Lower lobe of right lung (tissue), 2 donors: ENCODE measurements at regions not wholly inside any gene's neighbourhood (a gene's known extent, or its start where the extent isn't known, plus 50 kb on each side); places are given as distances from the start of the nearest gene placed in this dataset.

Experiments used
- ATAC-seq, 2 donors: fragments of 200-7000 bp; cut with Tn5 transposase; one replicate each; pipeline ENCODE4 v1.9.1; 2020 to 2022; ENCODE audit warnings: mild to moderate bottlenecking in 2 of 2, moderate library complexity in 2 of 2
- DNase-seq: peaks from one replicate; pipeline ENCODE4 v3.0.0-alpha.2; 2020
- H3K27ac ChIP-seq: fragments of 200-600 bp; one replicate; pipeline ENCODE4 v1.8.0; 2022
- H3K27me3 ChIP-seq: fragments of 200-600 bp; one replicate; pipeline ENCODE4 v1.8.0; 2022; ENCODE audit warnings: low read depth
- H3K36me3 ChIP-seq: fragments of 200-600 bp; one replicate; pipeline ENCODE4 v1.8.0; 2022; ENCODE audit warnings: mild to moderate bottlenecking
- H3K4me1 ChIP-seq: fragments of 200-600 bp; one replicate; pipeline ENCODE4 v1.8.0; 2022
- H3K4me3 ChIP-seq: fragments of 200-600 bp; one replicate; pipeline ENCODE4 v1.8.0; 2022; ENCODE audit warnings: mild to moderate bottlenecking
- H3K9me3 ChIP-seq: fragments of 200-600 bp; one replicate; pipeline ENCODE4 v1.8.0; 2022
- intact Hi-C: fragments of 100-400 bp; cut with DNase I; formaldehyde crosslinking; loops from one replicate; pipeline ENCODE4 v1.11.0; 2022
- TF ChIP-seq, protein P1 (sequence below): fragments of 200-600 bp; IDR thresholded peaks from one replicate; pipeline ENCODE4 v1.8.0; 2022; ENCODE audit warnings: antibody characterized with exemption, mild to moderate bottlenecking
- donor health status: DM: no; HTN: yes; CAD: no; lungs with severe emphysema.

DNA sequence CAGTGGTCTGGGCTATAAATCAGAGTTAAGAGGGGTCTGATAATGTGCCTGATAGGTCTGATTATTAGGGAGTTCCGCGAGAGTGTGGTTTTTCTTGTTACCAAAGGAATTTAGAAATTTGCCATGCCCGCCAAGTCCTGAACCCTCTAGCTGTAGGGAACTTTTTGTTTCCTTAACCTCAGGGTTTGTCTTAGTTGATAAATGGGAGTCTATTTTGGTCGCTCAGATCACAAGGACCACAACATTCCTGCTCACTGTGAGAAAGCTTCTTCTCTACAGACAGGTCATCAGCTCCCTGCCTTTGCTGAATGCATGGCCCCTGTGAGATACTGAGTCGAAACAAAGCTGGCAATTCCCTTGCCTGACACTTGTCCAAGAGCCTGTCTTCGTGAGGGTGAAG is 497.8 kb downstream of the HS3ST4 start:
- H3K27me3 ChIP-seq, result peaks cover 3% of the 10 kb centered on the region
- intact Hi-C loops, result no loop called here
- ATAC-seq, result no peak

DNA sequence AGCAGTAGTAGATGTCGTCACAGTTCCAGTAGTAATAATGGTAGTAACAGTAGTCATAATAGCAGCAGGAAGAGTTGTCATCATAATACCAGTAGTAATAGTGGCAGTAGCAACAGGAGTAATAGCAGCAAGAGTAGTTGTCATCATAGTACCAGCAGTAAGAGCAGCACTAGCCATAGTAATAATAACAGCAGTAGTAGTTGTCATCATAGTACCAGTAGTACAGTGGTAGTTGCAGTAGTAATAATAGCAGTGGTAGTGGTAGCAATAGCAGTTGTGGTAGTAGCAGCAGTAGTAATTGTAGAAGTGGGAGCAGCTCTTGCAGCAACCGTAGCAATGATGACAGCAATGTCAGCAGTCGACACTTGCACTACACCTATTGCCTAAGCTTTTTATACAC is 502.8 kb downstream of the HS3ST4 start:
- Histone ChIP-seq H3K36me3 (no peaks in the 10 kb centered on the region), H3K27ac (no peak overlapping the region), H3K4me1 (no peaks in the 10 kb centered on the region), H3K27me3 (peaks cover 2% of the 10 kb centered on the region), H3K9me3 (no peaks in the 10 kb centered on the region), H3K4me3 (no peak overlapping the region)
- ATAC-seq, result no peak
- no peak for DNase-seq
- TF ChIP-seq, protein P1, sequence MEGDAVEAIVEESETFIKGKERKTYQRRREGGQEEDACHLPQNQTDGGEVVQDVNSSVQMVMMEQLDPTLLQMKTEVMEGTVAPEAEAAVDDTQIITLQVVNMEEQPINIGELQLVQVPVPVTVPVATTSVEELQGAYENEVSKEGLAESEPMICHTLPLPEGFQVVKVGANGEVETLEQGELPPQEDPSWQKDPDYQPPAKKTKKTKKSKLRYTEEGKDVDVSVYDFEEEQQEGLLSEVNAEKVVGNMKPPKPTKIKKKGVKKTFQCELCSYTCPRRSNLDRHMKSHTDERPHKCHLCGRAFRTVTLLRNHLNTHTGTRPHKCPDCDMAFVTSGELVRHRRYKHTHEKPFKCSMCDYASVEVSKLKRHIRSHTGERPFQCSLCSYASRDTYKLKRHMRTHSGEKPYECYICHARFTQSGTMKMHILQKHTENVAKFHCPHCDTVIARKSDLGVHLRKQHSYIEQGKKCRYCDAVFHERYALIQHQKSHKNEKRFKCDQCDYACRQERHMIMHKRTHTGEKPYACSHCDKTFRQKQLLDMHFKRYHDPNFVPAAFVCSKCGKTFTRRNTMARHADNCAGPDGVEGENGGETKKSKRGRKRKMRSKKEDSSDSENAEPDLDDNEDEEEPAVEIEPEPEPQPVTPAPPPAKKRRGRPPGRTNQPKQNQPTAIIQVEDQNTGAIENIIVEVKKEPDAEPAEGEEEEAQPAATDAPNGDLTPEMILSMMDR, result no peak
- intact Hi-C loops, result no loop called here

More for the DNA sequence above, 497.8 kb downstream of the HS3ST4 start:
- Histone ChIP-seq H3K4me1 (no peaks in the 10 kb centered on the region), H3K4me3 (no peak overlapping the region), H3K36me3 (no peaks in the 10 kb centered on the region), H3K9me3 (no peaks in the 10 kb centered on the region), H3K27ac (no peak overlapping the region)
- TF ChIP-seq, protein P1, result no peak
- DNase-seq, result no peak

DNA sequence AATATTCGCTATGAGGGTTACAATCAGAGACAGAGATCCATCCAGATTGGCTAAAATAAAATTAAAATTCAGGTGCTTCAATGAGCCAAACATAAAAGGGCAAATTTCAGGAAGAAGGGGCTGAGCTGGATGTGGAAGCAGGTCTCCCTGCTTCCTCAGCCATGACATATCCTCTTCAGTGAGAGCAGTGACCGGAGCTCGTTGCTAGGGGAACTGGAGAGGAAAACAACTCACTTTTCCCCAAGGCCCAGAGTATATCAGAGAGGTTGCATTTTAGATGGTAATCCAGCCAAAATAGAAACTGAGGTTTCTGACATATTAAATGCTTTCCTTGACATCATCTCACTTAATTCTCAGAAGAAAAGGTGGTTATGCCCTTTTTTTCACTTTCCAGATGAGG is 503.5 kb downstream of the HS3ST4 start:
- Histone ChIP-seq H3K27me3 (no peaks in the 10 kb centered on the region), H3K9me3 (no peaks in the 10 kb centered on the region), H3K27ac (no peak overlapping the region), H3K4me3 (no peak overlapping the region), H3K4me1 (no peaks in the 10 kb centered on the region), H3K36me3 (no peaks in the 10 kb centered on the region)
- no peak for ATAC-seq
- DNase-seq, result no peak
- intact Hi-C loops, result no loop called here
- TF ChIP-seq, protein P1, result no peak

DNA sequence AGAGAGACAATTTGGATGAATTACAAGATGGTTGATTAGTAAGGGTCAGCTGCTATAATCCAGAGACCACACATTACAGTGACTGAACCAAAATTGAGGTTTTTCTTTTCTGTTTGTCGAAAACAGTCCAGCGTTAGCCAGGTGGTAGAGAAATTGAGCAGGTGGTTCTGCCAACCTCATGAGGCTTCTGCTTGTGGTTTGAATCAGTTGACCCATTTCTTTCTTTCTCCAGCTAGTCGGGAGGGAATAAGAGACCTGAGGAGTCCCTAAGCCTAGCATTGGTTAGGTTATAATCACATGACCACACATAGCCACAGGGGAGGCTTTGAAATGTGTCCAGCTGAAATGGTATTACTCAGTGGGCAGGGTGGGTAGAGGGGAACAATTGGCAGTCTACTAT is 504.6 kb downstream of the HS3ST4 start:
- no peak overlapping the region for H3K27ac ChIP-seq
- intact Hi-C loops, result no loop called here
- DNase-seq (no peak), ATAC-seq (no peak)
- no peaks in the 10 kb centered on the region for H3K36me3 ChIP-seq
- no peaks in the 10 kb centered on the region for H3K4me1 ChIP-seq
- H3K4me3 ChIP-seq, result no peak overlapping the region
- no peaks in the 10 kb centered on the region for H3K27me3 ChIP-seq
- TF ChIP-seq, protein P1, result no peak
- no peaks in the 10 kb centered on the region for H3K9me3 ChIP-seq

DNA sequence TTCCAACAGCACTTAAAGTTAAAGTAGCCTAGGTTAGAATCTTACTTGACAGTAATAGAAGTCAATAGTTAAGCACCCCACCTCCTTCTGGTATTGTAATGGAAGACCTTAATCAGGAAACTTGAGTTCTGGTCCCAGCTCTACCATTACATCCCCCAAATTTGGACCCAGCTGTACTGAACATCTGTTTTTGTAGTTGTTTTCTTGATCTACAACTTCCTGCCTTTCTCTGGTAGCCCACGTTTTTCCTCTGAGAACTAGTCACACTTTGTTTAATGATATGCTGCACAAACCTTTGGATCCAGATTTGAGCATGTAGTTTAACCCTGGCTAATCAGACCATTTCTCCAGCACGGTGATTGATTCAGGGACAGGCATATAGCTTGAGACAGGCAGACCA is 505.0 kb downstream of the HS3ST4 start:
- ATAC-seq (no peak), DNase-seq (no peak)
- intact Hi-C loops, result no loop called here
- H3K9me3 ChIP-seq, result no peaks in the 10 kb centered on the region
- no peaks in the 10 kb centered on the region for H3K4me1 ChIP-seq
- H3K4me3 ChIP-seq, result no peak overlapping the region
- TF ChIP-seq, protein P1, result no peak
- H3K36me3 ChIP-seq, result no peaks in the 10 kb centered on the region
- H3K27ac ChIP-seq, result no peak overlapping the region
- no peaks in the 10 kb centered on the region for H3K27me3 ChIP-seq

DNA sequence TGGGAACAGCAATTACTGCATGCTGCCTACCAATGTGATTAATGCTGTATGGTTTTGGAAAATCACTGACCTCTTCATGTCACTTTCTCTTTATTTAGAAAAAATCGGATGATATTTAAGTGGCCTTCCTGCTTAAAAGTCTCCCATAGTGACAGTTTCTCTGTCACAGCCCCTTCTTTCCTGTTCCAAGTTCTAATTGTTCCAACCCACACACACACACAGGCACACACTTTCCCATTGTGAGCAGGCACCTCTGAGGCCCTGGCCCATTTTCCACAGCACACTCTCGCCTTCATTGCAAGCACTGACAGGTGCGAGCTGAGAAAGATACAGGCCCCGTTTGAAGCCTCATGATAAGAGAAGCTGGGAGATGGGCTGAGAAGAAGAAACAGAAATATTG is 505.9 kb downstream of the HS3ST4 start:
- H3K36me3 ChIP-seq, result no peaks in the 10 kb centered on the region
- no peaks in the 10 kb centered on the region for H3K27me3 ChIP-seq
- H3K27ac ChIP-seq, result no peak overlapping the region
- TF ChIP-seq, protein P1, result no peak
- H3K9me3 ChIP-seq, result no peaks in the 10 kb centered on the region
- H3K4me3 ChIP-seq, result no peak overlapping the region
- no peak for DNase-seq
- H3K4me1 ChIP-seq, result no peaks in the 10 kb centered on the region
- ATAC-seq, result no peak
- intact Hi-C loops, result no loop called here
